MCF 10A (cell line): ENCODE measurements at regions not wholly inside any gene's neighbourhood (a gene's known extent, or its start where the extent isn't known, plus 50 kb on each side); places are given as distances from the start of the nearest gene placed in this dataset.

Experiments
- BruUV-seq: library from RNA; stranded (reverse); fragments of 400-500 nt; replicated peaks from 2 replicates; lab custom pipeline; 2021; lab: Mats Ljungman, UMichigan
- CTCF ChIA-PET: fragments of 300-600 bp; sonication (Branson Sonifier 250); formaldehyde crosslinking; extraction: SDS; loops from one replicate; lab custom pipeline; 2021; ENCODE audit warnings: antibody characterized with exemption, inconsistent platforms; lab: Yijun Ruan, JAX
- POLR2A ChIA-PET: fragments of 300-600, 350-650 bp; sonication (Branson Sonifier 250); formaldehyde crosslinking; extraction: SDS; loops from one replicate; lab custom pipeline; 2020; ENCODE audit warnings: antibody characterized with exemption, inconsistent platforms; lab: Yijun Ruan, JAX
- DNase-seq: peaks from one replicate; pipeline ENCODE4 v3.0.0-alpha.2; 2018; ENCODE audit not compliant: unreplicated experiment
- H3K27ac Mint-ChIP-seq: one replicate; pipeline ENCODE4 v1.8.0; 2022; ENCODE audit warnings: mild to moderate bottlenecking, low read depth, mixed read lengths; ENCODE audit not compliant: unreplicated experiment
- H3K27me3 Mint-ChIP-seq: one replicate; pipeline ENCODE4 v1.8.0; 2022; ENCODE audit warnings: mixed read lengths; ENCODE audit not compliant: insufficient read depth, unreplicated experiment
- H3K36me3 Mint-ChIP-seq: one replicate; pipeline ENCODE4 v1.8.0; 2022; ENCODE audit warnings: mild to moderate bottlenecking, moderate library complexity, mixed read lengths; ENCODE audit not compliant: insufficient read depth, unreplicated experiment
- H3K4me1 Mint-ChIP-seq: one replicate; pipeline ENCODE4 v1.8.0; 2022; ENCODE audit warnings: mixed read lengths; ENCODE audit not compliant: insufficient read depth, unreplicated experiment
- H3K4me3 Mint-ChIP-seq: one replicate; pipeline ENCODE4 v1.8.0; 2022; ENCODE audit warnings: mild to moderate bottlenecking, moderate library complexity, mixed read lengths; ENCODE audit not compliant: unreplicated experiment
- H3K9me3 Mint-ChIP-seq: one replicate; pipeline ENCODE4 v1.8.0; 2022; ENCODE audit warnings: mixed read lengths; ENCODE audit not compliant: unreplicated experiment
- intact Hi-C: fragments of 100-400 bp; cut with micrococcal nuclease; formaldehyde crosslinking; loops from 2 replicates; pipeline ENCODE4 v1.14.1; 2022
- TF ChIP-seq, protein P1 (sequence below): fragments of 200-600 bp; IDR thresholded peaks from one replicate; pipeline ENCODE4 v1.8.0; 2022; ENCODE audit warnings: antibody characterized with exemption, mild to moderate bottlenecking; ENCODE audit not compliant: unreplicated experiment

DNA sequence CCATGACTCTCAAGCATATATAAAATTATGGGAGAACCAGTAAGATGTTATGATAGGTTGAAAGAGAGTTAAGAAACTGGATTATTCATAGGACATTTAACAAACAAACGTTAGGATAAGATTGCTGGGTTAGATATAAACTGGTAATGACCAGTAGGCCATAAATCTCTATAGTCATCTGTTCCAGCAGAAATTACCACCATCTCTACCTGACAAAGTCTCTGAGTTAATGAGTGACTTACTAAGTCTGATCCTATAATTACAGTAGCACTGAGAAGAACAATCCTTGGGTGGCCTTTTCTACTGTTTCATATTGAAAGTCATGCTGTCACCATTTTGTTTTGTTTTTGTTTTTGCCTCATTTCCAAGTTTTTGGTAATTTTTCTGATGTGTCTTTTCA, 136.9 kb upstream of the CNOT2 start:
- H3K27ac Mint-ChIP-seq: no peak overlapping the region
- peaks cover 7% of the 10 kb centered on the region for H3K9me3 Mint-ChIP-seq
- CTCF ChIA-PET: no interaction called here
- POLR2A ChIA-PET: no interaction called here
- TF ChIP-seq, protein P1, sequence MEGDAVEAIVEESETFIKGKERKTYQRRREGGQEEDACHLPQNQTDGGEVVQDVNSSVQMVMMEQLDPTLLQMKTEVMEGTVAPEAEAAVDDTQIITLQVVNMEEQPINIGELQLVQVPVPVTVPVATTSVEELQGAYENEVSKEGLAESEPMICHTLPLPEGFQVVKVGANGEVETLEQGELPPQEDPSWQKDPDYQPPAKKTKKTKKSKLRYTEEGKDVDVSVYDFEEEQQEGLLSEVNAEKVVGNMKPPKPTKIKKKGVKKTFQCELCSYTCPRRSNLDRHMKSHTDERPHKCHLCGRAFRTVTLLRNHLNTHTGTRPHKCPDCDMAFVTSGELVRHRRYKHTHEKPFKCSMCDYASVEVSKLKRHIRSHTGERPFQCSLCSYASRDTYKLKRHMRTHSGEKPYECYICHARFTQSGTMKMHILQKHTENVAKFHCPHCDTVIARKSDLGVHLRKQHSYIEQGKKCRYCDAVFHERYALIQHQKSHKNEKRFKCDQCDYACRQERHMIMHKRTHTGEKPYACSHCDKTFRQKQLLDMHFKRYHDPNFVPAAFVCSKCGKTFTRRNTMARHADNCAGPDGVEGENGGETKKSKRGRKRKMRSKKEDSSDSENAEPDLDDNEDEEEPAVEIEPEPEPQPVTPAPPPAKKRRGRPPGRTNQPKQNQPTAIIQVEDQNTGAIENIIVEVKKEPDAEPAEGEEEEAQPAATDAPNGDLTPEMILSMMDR: no peak
- no TSS peak for BruUV-seq
- DNase-seq: no peak
- H3K4me1 Mint-ChIP-seq: no peaks in the 10 kb centered on the region
- intact Hi-C loops: no loop called here
- H3K36me3 Mint-ChIP-seq: no peaks in the 10 kb centered on the region
- no peaks in the 10 kb centered on the region for H3K27me3 Mint-ChIP-seq
- H3K4me3 Mint-ChIP-seq: no peak overlapping the region

DNA sequence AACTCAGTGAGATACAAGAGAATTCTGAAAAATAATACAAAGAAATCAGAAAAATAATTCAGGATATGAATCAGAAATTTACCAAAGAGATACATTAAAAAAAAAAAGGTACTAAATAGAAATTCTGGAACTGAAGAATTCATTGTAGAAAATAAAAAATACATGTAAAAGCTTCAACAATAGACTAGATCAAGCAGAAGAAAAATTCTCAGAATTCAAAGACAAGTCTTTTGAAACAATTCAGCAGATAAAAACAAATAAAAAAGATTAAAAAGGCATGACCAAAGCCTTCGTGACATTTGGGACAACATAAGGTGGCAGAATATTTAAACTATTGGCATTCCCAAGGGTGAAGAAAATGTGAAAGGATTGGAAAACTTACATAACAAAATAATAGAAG, 133.1 kb upstream of the CNOT2 start:
- ChIA-PET POLR2A (interaction anchor here (0.7 kb wide), 1 partner anchor 41 kb away, joined by 3 read pairs; no protein-coding TSS in a partner anchor), CTCF (no interaction called here)
- H3K4me1 Mint-ChIP-seq: no peaks in the 10 kb centered on the region
- peaks cover 7% of the 10 kb centered on the region for H3K9me3 Mint-ChIP-seq
- DNase-seq: no peak
- no TSS peak for BruUV-seq
- no peak overlapping the region for H3K27ac Mint-ChIP-seq
- TF ChIP-seq, protein P1: no peak
- no peak overlapping the region for H3K4me3 Mint-ChIP-seq
- no peaks in the 10 kb centered on the region for H3K27me3 Mint-ChIP-seq
- no peaks in the 10 kb centered on the region for H3K36me3 Mint-ChIP-seq
- intact Hi-C loops: no loop called here

- Mint-ChIP-seq H3K4me1 (peaks cover 7% of the 10 kb centered on the region), H3K27me3 (no peaks in the 10 kb centered on the region), H3K4me3 (no peak overlapping the region), H3K36me3 (no peaks in the 10 kb centered on the region), H3K9me3 (no peaks in the 10 kb centered on the region), H3K27ac (no peak overlapping the region)
- BruUV-seq: no TSS peak
- DNase-seq: no peak
- POLR2A ChIA-PET: no interaction called here
- CTCF ChIA-PET: no interaction called here
- TF ChIP-seq, protein P1: no peak
- intact Hi-C loops: no loop called here
Measured at GRCh38 chr12:70117670-70118069, 125.6 kb upstream of the CNOT2 start.

GRCh38 chr12:70120970-70121369, 122.3 kb upstream of the CNOT2 start:
- no TSS peak for BruUV-seq
- no peaks in the 10 kb centered on the region for H3K9me3 Mint-ChIP-seq
- CTCF ChIA-PET: interaction anchor here (1.4 kb wide), 1 partner anchor 241 kb away, joined by 4 read pairs; no protein-coding TSS in a partner anchor
- POLR2A ChIA-PET: interaction anchor here (1.0 kb wide), 1 partner anchor 42 kb away, joined by 3 read pairs; no protein-coding TSS in a partner anchor
- TF ChIP-seq, protein P1: no peak
- H3K27ac Mint-ChIP-seq: no peak overlapping the region
- intact Hi-C loops: no loop called here
- peaks cover 7% of the 10 kb centered on the region for H3K4me1 Mint-ChIP-seq
- H3K27me3 Mint-ChIP-seq: no peaks in the 10 kb centered on the region
- no peak overlapping the region for H3K4me3 Mint-ChIP-seq
- DNase-seq: no peak
- no peaks in the 10 kb centered on the region for H3K36me3 Mint-ChIP-seq
